ENCODE measurements at regions not wholly inside any gene's neighbourhood (a gene's known extent, or its start where the extent isn't known, plus 50 kb on each side); places are given as distances from the start of the nearest gene placed in this dataset.

- Histone ChIP-seq H3K9me3 (ENCODE audit: low read depth, low read length, poor library complexity, severe bottlenecking) (no peaks in the 10 kb centered on the region), H3K36me3 (ENCODE audit: insufficient read depth, low read length, poor library complexity, severe bottlenecking) (no peaks in the 10 kb centered on the region), H3K27ac (ENCODE audit: low read depth, low read length, poor library complexity, severe bottlenecking) (no peak overlapping the region), H3K27me3 (replicated peaks; ENCODE audit: insufficient read depth, low read depth, low read length, poor library complexity) (no peaks in the 10 kb centered on the region), H3K4me3 (ENCODE audit: low read depth, low read length, poor library complexity, severe bottlenecking) (no peak overlapping the region), H3K4me1 (ENCODE audit: insufficient read depth, low read length, poor library complexity, severe bottlenecking) (no peaks in the 10 kb centered on the region)
- no TSS peak for BruUV-seq (replicated peaks)
- ChIA-PET POLR2A (ENCODE audit: low non-redundant PET) (no interaction called here), CTCF (no interaction called here)
- intact Hi-C loops (cut with micrococcal nuclease; ENCODE audit: unreplicated experiment): no loop called here
- TF ChIP-seq CTCF (conservative IDR thresholded peaks at IDR 0.05; ENCODE audit: low read depth, low read length) (no peak), EZH2 (IDR thresholded peaks at IDR 0.05; ENCODE audit: borderline replicate concordance, low read depth, low read length, poor library complexity, severe bottlenecking) (no peak)
- DNase-seq (ENCODE audit: low spot score): no peak
Observed at GRCh38 chrX:36642052-36642451, 366.1 kb upstream of the FAM47C start.

GRCh38 chrX:36650622-36651021 is 357.5 kb upstream of the FAM47C start:
- no peak overlapping the region for H3K4me3 ChIP-seq (ENCODE audit: low read depth, low read length, poor library complexity, severe bottlenecking)
- H3K9me3 ChIP-seq (ENCODE audit: low read depth, low read length, poor library complexity, severe bottlenecking): no peaks in the 10 kb centered on the region
- H3K36me3 ChIP-seq (ENCODE audit: insufficient read depth, low read length, poor library complexity, severe bottlenecking): no peaks in the 10 kb centered on the region
- ChIA-PET POLR2A (ENCODE audit: low non-redundant PET) (no interaction called here), CTCF (no interaction called here)
- TF ChIP-seq CTCF (conservative IDR thresholded peaks at IDR 0.05; ENCODE audit: low read depth, low read length) (no peak), EZH2 (IDR thresholded peaks at IDR 0.05; ENCODE audit: borderline replicate concordance, low read depth, low read length, poor library complexity, severe bottlenecking) (no peak)
- no peaks in the 10 kb centered on the region for H3K27me3 ChIP-seq (replicated peaks; ENCODE audit: insufficient read depth, low read depth, low read length, poor library complexity)
- H3K27ac ChIP-seq (ENCODE audit: low read depth, low read length, poor library complexity, severe bottlenecking): no peak overlapping the region
- no peaks in the 10 kb centered on the region for H3K4me1 ChIP-seq (ENCODE audit: insufficient read depth, low read length, poor library complexity, severe bottlenecking)
- no peak for DNase-seq (ENCODE audit: low spot score)
- intact Hi-C loops (cut with micrococcal nuclease; ENCODE audit: unreplicated experiment): no loop called here
- no TSS peak for BruUV-seq (replicated peaks)

- H3K4me3 ChIP-seq (ENCODE audit: low read depth, low read length, poor library complexity, severe bottlenecking): no peak overlapping the region
- H3K27ac ChIP-seq (ENCODE audit: low read depth, low read length, poor library complexity, severe bottlenecking): no peak overlapping the region
- ChIA-PET CTCF (no interaction called here), POLR2A (ENCODE audit: low non-redundant PET) (no interaction called here)
- H3K4me1 ChIP-seq (ENCODE audit: insufficient read depth, low read length, poor library complexity, severe bottlenecking): no peaks in the 10 kb centered on the region
- intact Hi-C loops (cut with micrococcal nuclease; ENCODE audit: unreplicated experiment): loop anchor here (5.0 kb wide), 1 partner anchor 184 kb away; no protein-coding TSS in a partner anchor
- no peak for DNase-seq (ENCODE audit: low spot score)
- BruUV-seq (replicated peaks): no TSS peak
- TF ChIP-seq EZH2 (IDR thresholded peaks at IDR 0.05; ENCODE audit: borderline replicate concordance, low read depth, low read length, poor library complexity, severe bottlenecking): no peak
- no peak for TF ChIP-seq CTCF (conservative IDR thresholded peaks at IDR 0.05; ENCODE audit: low read depth, low read length)
- H3K9me3 ChIP-seq (ENCODE audit: low read depth, low read length, poor library complexity, severe bottlenecking): no peaks in the 10 kb centered on the region
- H3K36me3 ChIP-seq (ENCODE audit: insufficient read depth, low read length, poor library complexity, severe bottlenecking): no peaks in the 10 kb centered on the region
- H3K27me3 ChIP-seq (replicated peaks; ENCODE audit: insufficient read depth, low read depth, low read length, poor library complexity): no peaks in the 10 kb centered on the region
Observed at GRCh38 chrX:36683507-36683906, 324.7 kb upstream of the FAM47C start.

Data from A673 (cell line).